ENCODE measurements at regions not wholly inside any gene's neighbourhood (a gene's known extent, or its start where the extent isn't known, plus 50 kb on each side); places are given as distances from the start of the nearest gene placed in this dataset.

- TF ChIP-seq, protein P1, sequence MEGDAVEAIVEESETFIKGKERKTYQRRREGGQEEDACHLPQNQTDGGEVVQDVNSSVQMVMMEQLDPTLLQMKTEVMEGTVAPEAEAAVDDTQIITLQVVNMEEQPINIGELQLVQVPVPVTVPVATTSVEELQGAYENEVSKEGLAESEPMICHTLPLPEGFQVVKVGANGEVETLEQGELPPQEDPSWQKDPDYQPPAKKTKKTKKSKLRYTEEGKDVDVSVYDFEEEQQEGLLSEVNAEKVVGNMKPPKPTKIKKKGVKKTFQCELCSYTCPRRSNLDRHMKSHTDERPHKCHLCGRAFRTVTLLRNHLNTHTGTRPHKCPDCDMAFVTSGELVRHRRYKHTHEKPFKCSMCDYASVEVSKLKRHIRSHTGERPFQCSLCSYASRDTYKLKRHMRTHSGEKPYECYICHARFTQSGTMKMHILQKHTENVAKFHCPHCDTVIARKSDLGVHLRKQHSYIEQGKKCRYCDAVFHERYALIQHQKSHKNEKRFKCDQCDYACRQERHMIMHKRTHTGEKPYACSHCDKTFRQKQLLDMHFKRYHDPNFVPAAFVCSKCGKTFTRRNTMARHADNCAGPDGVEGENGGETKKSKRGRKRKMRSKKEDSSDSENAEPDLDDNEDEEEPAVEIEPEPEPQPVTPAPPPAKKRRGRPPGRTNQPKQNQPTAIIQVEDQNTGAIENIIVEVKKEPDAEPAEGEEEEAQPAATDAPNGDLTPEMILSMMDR (IDR thresholded peaks at IDR 0.05), result no peak
- TF ChIP-seq POLR2AphosphoS5 (IDR thresholded peaks at IDR 0.05), result no peak
Observed at GRCh38 chr4:157572951-157573350, 352.4 kb downstream of the GRIA2 start.

Measured in prostate gland (tissue), 2 donors.